ENCODE measurements at regions not wholly inside any gene's neighbourhood (a gene's known extent, or its start where the extent isn't known, plus 50 kb on each side); places are given as distances from the start of the nearest gene placed in this dataset.
"Not testable (repeated sequence)": the region's sequence is repeated elsewhere in the genome, so short reads cannot be mapped to it uniquely, and the experiment has no call there.

DNA sequence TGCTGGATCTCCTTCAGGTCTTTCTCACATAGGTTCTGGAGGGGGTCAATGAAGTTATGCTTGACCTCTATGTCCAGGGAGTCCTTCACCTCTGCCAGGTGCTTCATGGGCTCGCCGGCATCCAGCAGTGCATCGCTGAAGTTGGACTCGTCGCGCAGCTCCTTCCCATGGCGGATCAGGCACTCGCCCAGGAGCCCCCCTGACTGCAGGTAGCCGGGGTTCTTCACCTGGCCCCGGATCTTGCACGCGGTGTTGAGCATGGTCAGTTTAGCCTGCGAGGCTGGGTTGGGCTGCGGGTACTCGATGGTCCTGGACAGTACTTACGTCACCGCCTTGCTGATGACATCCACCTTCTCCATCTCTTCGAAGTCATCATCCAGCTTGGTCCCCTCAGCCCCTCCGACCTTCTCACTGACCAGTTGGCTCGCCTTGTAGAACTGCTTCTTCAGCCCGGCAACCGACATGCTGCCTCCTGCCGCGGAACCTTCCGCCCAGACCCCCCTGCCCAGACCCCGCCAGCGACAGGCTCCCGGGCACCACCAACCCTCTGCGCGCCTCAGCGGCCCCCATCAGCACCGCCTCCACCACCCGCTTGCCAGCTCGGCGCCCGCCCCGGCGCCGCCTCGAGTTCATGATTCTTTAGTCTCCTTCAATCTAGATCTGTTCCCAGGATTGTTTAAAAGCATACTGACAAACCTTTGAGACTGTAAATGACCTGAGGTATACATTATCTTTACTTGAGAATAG is 99.8 kb downstream of the KPNA2 start:
- no peak for DNase-seq (ENCODE audit: low spot score)

DNA sequence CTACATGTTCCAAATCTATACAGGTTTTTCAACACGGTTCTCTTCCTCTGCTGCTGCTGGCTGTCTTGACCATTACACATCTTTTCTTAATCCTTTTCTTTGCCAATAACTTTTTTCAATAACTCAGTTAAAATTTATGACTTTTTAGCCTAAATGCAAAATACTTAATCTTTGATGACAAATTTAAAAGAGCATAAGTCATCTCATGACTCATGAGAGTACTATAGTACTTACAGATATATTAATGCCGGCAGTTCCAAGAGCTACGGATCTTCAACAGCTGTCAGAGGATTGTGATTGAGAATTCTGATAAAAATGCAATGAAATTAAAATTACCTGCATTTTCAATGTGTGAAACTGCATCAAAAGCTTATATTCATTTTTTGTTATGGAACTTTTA is 105.5 kb downstream of the KPNA2 start:
- DNase-seq (ENCODE audit: low spot score): peak; percentile 10

DNA sequence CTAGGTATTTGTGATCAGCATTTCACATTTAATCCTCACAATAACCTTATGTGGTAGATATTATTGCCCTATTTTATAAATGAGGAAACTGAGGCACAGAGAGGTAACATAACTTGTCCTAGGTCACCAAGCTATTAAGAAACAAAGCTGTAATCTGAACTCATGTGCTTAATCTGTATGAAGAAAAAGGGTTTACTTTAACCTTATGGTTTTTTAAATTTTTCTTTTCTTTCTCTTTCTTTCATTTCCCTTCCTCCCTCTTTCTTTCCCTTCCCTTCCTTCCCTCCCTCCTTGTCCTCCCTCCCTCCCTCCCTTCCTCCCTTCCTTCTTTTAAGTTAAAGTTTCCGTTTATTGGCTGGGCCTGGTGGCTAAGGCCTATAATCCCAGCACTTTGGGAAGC is 105.2 kb upstream of the AMZ2 start:
- no peak for DNase-seq (ENCODE audit: low spot score)

DNA sequence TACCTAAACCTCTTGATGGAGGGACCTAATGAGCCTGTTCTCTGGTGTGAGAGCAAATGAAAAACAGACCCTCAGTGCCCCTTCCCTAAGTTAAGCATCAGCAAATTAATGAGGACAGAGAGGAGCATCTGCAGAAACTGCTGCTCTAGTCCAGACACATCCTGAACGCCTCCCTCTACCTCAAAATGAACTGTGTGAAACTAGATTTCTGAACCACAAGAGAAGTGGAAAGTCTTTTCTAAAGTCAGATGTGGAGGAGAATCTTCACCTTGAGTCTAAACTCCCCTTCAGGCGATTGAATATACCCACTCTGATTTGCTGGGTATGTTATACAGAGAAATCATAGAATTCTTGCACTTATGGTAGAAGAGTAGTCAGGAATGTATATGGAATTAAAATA is 104.4 kb upstream of the AMZ2 start:
- DNase-seq (ENCODE audit: low spot score): no peak

DNA sequence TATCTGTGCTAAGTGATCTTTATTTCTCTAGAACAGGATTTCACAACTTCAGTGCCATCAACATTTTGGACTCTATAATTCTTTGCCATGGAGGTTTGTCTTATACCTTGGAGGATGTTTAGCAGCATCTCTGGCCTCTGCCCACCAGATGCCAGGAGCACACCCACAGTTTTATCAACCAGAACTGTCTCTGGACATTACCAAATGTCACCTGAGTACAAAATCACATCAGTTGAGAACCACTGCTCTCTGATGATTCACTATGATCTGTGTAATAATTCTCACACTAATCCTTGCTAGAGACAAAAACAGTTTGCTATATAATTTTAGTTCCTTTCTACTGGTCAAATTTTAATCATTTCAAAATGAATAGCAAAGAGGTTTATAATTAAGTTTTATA is 102.8 kb upstream of the AMZ2 start:
- no peak for DNase-seq (ENCODE audit: low spot score)

DNA sequence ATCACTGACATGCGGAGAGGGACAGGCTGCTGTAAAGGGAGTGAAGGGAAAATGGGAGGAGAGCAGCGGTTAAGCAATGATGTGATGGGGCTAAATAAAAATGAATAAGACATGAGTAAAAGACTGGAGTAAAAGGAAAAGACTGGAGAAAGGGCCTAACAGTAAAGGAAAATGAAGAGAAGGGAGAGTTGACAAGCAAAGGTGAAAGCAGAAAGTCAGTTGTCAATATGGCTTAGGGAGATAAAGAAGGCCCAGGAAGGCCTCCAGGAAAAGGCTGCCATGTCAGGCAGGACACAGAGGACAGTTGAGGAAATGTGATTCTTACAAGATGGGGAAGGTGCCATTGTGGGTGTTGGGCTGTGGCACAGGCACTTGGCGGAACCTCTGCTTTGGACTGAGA is 98.9 kb upstream of the AMZ2 start:
- DNase-seq (ENCODE audit: low spot score): no peak

GRCh38 chr17:68152161-68152571 is 95.7 kb upstream of the AMZ2 start:
- DNase-seq (ENCODE audit: low spot score): no peak

DNA sequence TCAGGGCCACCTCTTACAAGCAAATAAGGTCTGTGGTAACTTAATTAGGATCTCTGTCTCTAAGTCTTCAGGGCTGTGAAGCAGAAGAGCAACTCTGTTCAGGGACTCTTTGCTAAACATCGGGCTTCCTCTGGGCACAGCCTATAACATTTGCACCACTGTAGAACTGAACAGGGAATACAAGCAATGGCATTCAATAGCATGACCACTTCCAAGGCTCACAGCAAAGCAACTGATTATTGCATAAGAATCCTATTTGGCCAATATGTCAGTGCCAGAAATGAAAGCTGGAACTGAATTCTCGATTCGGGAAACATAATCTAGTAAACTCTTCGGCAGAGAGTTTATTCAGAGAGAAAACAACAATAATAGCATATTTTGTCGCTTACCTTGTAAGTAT is 92.2 kb upstream of the AMZ2 start:
- DNase-seq (ENCODE audit: low spot score): no peak

DNA sequence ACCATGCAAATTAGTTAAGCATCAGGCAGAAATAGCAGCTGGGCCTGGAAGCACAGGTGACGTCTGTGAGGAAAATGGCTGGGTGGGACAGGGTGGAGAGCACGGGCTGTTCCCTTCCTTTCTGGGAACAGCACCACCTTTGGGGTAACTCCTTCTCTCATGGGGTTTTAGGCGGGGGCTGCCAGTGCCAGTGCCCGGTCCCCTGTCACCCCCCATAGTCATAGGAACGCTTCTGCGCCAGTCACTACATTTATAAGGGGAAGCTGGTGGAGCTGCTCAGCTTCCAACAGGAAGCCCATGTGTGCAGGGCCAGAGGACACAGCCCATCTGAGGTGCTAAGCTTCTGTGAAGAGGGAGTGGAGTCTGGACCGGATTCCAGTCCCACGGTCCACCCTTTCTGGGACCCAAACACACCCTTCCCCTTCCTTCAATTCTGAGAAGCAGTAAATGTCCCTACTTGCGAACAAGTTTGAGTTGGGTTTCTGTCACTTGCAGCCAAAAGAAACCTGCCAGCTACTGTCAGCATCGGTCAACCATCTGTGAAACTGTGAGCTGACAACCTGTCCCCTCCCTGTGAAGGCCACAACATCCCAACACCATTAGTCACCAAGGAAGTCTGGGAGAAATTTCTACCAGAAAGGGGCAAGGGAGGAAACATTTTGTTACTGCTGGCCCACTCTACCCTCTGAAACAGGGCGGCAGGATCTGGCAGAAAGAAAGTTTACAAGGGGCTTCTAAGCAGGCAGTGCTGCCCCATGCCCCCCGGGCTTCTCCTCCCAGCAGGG is 86.0 kb upstream of the AMZ2 start:
- no peak for DNase-seq (ENCODE audit: low spot score)

GRCh38 chr17:68168273-68169164 is 79.3 kb upstream of the AMZ2 start:
- DNase-seq (ENCODE audit: low spot score): not testable (repeated sequence)

- DNase-seq (ENCODE audit: low spot score): not testable (repeated sequence)
Measured at GRCh38 chr17:68169165-68169821, 78.5 kb upstream of the AMZ2 start.

- DNase-seq (ENCODE audit: low spot score): no peak
Measured at GRCh38 chr17:68169840-68170239, 78.0 kb upstream of the AMZ2 start.

DNA sequence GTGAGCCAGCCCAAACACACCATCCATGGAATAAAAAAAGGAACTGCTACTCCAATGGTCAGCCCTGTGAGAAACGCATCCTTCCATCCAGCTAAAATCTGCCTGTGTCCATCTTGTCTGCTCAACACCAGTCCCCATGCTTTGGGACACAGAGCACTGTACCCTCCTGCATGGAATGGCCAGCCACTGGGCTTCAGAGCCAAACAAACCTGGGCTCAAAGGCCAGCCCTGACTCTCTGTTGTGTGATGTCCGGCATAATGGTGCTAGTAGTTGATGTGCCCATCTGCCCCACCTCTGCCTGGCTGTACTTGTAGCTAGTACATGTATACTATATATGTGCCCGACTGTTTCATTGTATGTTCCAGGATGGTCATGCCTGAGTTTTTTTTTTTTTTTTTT is 77.6 kb upstream of the AMZ2 start:
- no peak for DNase-seq (ENCODE audit: low spot score)

- peak; percentile 67 for DNase-seq (ENCODE audit: low spot score)
Measured at GRCh38 chr17:68172461-68172954, 75.3 kb upstream of the AMZ2 start.

DNA sequence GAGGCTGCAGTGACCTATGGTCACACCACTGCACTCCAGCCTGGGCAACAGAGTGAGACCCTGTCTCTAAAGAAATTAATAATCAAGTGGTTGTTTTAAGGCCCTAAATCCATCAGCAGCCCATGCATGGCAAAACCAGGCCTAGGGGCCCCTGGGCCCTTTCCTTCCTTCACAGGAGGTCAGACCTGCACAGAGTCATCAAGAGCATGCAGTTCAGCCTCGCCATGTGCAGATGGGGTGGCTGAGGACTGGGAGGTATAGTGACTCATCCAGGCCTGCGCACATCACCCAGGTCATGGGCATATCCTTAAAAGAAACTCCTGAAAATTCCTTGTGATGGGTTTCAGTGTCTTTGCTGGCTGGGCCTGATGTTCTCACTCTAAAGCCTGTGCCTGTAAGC is 72.4 kb upstream of the AMZ2 start:
- DNase-seq (ENCODE audit: low spot score): no peak

DNA sequence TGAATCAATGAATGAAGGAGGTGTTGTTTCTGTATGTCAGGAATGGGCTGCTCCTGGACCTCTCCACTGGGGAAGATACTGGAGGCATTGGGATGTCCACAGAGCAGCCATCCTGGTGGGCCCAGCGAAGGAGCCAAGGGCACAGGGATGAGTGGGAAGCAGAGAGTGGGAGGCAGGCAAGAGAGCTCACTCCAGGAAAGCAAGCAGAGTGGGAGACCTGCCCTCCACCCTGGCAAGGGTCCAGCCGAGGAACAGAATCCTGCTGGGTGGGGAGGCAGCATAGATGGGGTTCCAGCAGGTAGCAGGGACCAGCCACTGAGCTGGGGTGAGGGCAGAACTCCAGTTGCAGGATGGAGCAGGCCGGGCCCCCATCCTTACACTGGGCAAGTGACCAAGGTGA is 71.9 kb upstream of the AMZ2 start:
- no peak for DNase-seq (ENCODE audit: low spot score)

DNA sequence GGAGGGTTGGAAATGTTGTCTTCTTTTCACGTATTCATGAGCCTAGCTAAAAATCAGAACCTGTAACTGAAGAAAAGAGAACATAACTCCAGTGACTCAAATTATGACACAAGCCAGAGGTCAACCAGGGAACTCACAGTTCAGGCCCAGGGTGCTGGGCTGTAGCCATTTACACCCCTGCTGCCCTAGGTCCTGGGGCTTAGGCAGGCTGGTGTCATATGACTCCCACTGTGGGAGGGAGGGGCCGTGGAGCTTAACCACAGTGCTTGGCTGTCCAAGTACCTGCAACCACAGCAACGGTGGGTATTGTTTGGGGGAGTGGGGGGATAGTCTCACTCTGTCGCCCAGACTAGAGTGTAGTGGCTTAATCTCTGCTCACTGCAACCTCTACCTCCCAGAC is 71.1 kb upstream of the AMZ2 start:
- DNase-seq (ENCODE audit: low spot score): no peak

GRCh38 chr17:68178831-68179230 is 69.0 kb upstream of the AMZ2 start:
- DNase-seq (ENCODE audit: low spot score): no peak

DNA sequence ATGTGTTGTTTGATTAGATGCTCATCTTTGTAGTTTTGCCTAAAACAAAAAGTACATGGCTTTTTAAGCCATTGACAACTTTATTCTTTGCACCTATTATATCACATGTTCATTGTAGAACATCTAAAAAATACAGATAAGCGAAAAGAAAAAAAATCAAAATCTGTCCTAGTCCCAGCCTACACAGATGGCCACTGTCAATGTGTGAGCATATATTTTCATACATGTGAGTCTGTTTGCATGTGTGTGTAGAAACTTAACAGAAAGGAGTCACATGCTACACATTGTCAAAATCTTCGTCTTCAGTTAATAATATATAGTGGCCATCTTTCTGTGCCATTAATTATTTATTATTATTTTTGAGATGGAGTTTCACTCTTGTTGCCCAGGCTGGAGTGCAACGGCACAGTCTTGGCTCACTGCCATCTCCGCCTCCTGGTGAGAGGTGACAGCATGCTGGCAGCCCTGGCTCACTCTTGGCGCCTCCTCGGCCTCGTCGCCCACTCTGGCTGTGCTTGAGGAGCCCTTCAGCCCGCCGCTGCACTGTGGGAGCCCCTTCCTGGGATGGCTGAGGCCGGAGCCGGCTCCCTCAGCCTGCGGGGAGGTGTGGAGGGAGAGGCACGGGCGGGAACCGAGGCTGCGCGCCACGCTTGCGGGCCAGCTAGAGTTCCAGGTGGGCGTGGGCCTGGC is 68.5 kb upstream of the AMZ2 start:
- no peak for DNase-seq (ENCODE audit: low spot score)

DNA sequence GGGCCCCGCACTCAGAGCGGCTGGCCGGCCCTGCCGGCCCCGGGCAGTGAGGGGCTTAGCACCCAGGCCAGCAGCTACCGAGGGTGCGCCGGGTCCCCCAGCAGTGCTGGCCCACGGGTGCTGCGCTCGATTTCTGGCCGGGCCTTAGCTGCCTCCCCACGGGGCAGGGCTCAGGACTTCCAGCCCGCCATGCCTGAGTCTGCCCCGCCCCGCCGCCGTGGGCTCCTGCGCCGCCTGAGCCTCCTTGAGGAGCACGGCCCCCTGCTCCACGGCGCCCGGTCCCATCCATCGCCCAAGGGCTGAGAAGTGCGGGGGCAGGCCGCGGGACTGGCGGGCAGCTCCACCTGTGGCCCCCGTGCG is 67.9 kb upstream of the AMZ2 start:
- DNase-seq (ENCODE audit: low spot score): no peak

- no peak for DNase-seq (ENCODE audit: low spot score)
Measured at GRCh38 chr17:68182011-68182306, 65.9 kb upstream of the AMZ2 start.

Measured in umbilical cord (tissue), 1 donor.